H54 (cell line): ENCODE measurements at regions not wholly inside any gene's neighbourhood (a gene's known extent, or its start where the extent isn't known, plus 50 kb on each side); places are given as distances from the start of the nearest gene placed in this dataset.
"Not testable (repeated sequence)": the region's sequence is repeated elsewhere in the genome, so short reads cannot be mapped to it uniquely, and the experiment has no call there.

Source experiments
- DNase-seq: peaks from one replicate; pipeline ENCODE4 v3.0.0; 2011; ENCODE audit warnings: low spot score, mixed read lengths; ENCODE audit not compliant: insufficient read length
- FAIRE-seq: peaks from 3 replicates; lab custom pipeline; 2011; peaks lifted over from hg19 to GRCh38; lab: Jason Lieb, UNC
- POLR2A ChIP-seq: IDR thresholded peaks from 2 replicates; pipeline ENCODE4 v1.6.1; 2011; ENCODE audit warnings: low read depth, mild to moderate bottlenecking, low read length

DNA sequence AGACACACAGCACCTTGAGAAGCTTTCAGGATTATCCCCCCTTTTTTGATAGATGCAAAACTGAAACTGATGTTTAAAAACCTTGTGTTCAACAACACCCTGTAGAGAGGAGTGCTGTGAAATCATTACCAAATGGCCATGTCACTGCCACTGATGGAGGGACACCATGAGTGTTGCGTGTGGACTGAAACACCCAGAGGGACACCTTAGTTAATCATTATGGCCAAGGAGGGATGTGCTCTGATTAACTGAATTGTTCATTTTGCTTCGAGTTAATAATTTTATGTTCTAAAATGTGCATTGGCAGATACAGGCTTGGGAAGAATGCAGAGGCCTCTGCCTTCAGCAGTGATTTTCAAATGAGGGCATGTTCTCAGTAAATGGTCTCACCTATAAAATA lies 226.0 kb downstream of the KLF6 start:
- no peak for DNase-seq
- no peak for FAIRE-seq
- no peak for TF ChIP-seq POLR2A

- DNase-seq, FAIRE-seq: not testable (repeated sequence)
Measured at GRCh38 chr10:3556191-3557017, 228.6 kb downstream of the KLF6 start.

GRCh38 chr10:3554121-3554522 lies 230.9 kb downstream of the KLF6 start:
- FAIRE-seq (no peak), DNase-seq (no peak)
- TF ChIP-seq POLR2A: no peak

DNA sequence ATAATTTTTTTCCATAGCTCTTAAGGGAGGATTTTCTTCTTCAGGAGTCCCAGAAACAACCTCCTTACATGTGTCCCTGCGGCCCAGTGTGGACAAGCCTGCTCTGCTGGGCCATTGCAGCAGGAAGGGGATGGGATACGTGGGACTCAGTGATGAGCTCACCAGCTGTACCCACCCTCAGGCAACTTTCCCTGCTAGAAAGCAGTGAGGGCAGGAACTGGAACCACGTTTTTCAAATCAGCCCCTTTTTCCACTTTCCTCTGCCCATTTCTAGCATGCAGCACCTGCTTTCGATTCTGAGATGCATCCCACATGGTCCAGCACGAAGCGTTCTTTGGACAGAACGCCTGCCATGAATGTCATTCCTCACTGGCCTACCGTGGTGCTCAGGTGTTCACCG lies 232.7 kb downstream of the KLF6 start:
- FAIRE-seq (no peak), DNase-seq (no peak)
- TF ChIP-seq POLR2A: no peak

DNA sequence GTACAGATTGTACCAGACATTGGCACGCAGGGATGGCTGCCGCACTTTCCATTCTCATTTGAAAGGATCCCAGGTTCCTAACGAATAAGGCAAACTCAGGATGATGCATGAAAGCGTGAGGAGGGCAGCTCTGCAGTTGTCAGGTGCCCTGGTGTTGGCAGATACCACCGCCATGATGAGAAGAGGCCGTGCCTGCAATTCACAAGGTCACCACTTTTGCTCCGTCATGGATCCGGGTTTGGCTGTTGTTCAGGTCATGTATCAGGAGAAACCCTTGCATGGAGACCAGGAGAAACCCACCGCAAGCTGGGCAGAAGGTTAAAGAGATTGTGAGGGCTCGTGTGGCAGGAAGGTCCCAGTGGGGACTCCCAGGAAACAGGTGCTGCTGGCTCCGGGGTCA lies 233.2 kb downstream of the KLF6 start:
- no peak for TF ChIP-seq POLR2A
- DNase-seq (no peak), FAIRE-seq (no peak)

DNA sequence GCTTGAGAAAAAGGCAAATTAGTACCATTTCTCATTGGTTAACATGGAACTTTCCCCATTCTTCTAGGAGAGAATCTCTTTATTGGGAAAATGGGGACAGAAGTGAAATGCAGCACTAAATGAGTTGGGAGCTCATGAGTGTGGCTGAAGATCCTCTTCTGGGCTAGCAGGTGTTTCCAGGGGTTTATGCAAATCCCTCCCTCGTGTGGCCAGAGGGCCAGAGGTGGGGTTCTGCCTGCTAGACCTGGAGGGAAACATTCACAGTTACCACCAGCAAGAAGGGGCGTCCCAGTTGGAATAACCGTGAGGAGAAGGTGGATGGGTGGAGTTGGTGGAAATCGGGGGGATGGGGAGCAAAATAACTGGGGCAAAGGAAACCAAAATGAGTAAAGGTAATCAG lies 235.9 kb downstream of the KLF6 start:
- DNase-seq (no peak), FAIRE-seq (no peak)
- no peak for TF ChIP-seq POLR2A

DNA sequence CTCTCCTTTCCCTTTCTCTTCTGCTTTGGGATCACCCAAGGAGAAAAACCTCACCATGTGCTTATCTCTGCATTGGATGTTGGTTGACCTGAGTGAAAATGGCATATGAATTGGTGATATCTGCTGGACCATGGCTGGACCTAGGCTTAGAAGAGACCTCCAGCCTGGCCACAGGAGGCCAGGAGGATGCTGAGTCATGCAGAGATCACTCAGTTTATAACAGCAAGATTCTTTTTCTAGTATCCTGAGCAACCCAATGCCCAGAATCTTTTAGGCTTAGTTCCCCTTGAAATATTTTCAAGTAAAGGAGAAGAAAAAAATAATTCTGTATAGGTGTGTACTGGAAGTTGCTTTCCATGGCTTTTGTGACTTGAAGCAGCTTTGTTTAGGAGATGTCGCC lies 236.3 kb downstream of the KLF6 start:
- FAIRE-seq: no peak
- no peak for TF ChIP-seq POLR2A
- no peak for DNase-seq

- DNase-seq: no peak
- no peak for FAIRE-seq
- TF ChIP-seq POLR2A: no peak
Measured at GRCh38 chr10:3548076-3548475, 236.9 kb downstream of the KLF6 start.

GRCh38 chr10:3544561-3544960 lies 240.4 kb downstream of the KLF6 start:
- no peak for DNase-seq
- FAIRE-seq: no peak
- TF ChIP-seq POLR2A: no peak

DNA sequence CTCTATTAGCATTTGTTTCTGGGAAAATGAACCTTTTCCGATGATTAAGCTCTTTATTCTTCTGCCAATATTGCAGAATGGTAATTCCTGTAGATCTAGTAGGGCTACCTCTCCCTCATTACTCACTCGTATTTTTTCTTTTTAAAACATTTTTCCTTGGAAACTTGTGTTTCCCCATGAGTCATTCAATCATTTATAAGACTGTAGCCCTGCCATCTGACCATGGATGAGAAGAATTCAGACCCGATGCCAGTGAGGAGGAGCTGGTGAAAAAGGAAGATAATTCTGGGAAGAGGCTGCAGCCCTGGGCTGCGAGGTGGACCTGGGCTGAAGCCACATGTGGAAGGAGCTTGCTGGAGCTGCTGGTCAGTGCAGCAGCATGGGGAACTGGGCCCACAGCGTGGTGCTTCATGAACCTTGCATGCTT lies 242.8 kb downstream of the KLF6 start:
- DNase-seq (peak; percentile 20), FAIRE-seq (no peak)
- no peak for TF ChIP-seq POLR2A

GRCh38 chr10:3539696-3540383 lies 245.2 kb downstream of the KLF6 start:
- DNase-seq: no peak
- FAIRE-seq: no peak
- TF ChIP-seq POLR2A: no peak

GRCh38 chr10:3538656-3539531 lies 246.1 kb downstream of the KLF6 start:
- TF ChIP-seq POLR2A: no peak
- FAIRE-seq (no peak), DNase-seq (peak; percentile 42)

GRCh38 chr10:3538291-3538655 lies 246.7 kb downstream of the KLF6 start:
- TF ChIP-seq POLR2A: no peak
- FAIRE-seq (no peak), DNase-seq (no peak)

DNA sequence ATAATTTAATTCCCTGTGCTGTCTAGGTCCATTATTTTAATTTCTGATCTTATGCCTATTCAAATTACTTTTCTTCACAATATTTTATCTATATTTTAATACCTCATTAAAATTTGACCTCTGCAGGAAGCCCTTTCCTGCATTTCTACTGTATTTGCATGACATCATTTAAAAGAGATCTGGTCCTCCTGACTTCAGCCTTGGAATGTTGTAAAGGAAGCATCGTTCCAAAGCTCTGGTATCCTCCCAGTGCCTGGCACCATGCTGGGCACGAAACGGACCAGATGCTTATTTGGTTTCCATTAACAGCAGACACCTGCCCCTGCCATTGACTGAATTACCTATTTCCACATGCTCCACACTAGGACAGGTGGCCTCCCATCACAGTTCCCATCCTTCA lies 247.5 kb downstream of the KLF6 start:
- FAIRE-seq: no peak
- DNase-seq: no peak
- TF ChIP-seq POLR2A: no peak
